CD4-positive, alpha-beta T cell (primary cell): ENCODE measurements at regions not wholly inside any gene's neighbourhood (a gene's known extent, or its start where the extent isn't known, plus 50 kb on each side); places are given as distances from the start of the nearest gene placed in this dataset.

Experiments
- ATAC-seq: fragments of 200-7000 bp; cut with Tn5 transposase; one replicate; pipeline ENCODE4 v1.10.0; 2022; ENCODE audit warnings: mild to moderate bottlenecking; ENCODE audit not compliant: poor library complexity
- CTCF ChIA-PET: fragments of 350-600 bp; sonication (Branson Sonifier 250); formaldehyde crosslinking; loops from one replicate; lab custom pipeline; 2021; ENCODE audit warnings: antibody characterized with exemption, inconsistent platforms; lab: Charles Lee
- POLR2A ChIA-PET: fragments of 350-600 bp; sonication (Branson Sonifier 250); formaldehyde crosslinking; loops from one replicate; lab custom pipeline; 2021; ENCODE audit warnings: antibody characterized with exemption, inconsistent platforms; lab: Charles Lee
- DNase-seq, 14 experiments: peaks; one replicate each; pipeline ENCODE4 v3.0.0-alpha.2; 2013 to 2020; ENCODE audit warnings: mixed read lengths in 2 of 14
- H3K27ac ChIP-seq, 2 donors: one replicate each; pipeline versions ENCODE4 v1.5.1 to v1.7.0; 2013; ENCODE audit warnings: low read length in 2 of 2, low read depth in 1 of 2, mild to moderate bottlenecking in 1 of 2
- H3K27me3 ChIP-seq, 2 experiments: 1 replicate in 1 of 2; 2 replicates in 1 of 2; pipeline versions ENCODE4 v1.6.1 to v1.7.0; 2013; ENCODE audit warnings: low read length in 2 of 2, control low read depth in 1 of 2, mild to moderate bottlenecking in 1 of 2, moderate library complexity in 1 of 2; ENCODE audit not compliant: insufficient read depth in 2 of 2, control insufficient read depth in 1 of 2
- H3K36me3 ChIP-seq: one replicate; pipeline ENCODE4 v1.6.1; 2013; ENCODE audit warnings: low read length, control low read depth; ENCODE audit not compliant: insufficient read depth
- H3K4me1 ChIP-seq: one replicate; pipeline ENCODE4 v1.6.1; 2013; ENCODE audit warnings: low read length, control low read depth; ENCODE audit not compliant: insufficient read depth
- H3K4me3 ChIP-seq: one replicate; pipeline ENCODE4 v1.5.1; 2013; ENCODE audit warnings: mild to moderate bottlenecking, low read length, moderate library complexity
- H3K9me3 ChIP-seq, 2 experiments: 1 replicate in 1 of 2; 2 replicates in 1 of 2; pipeline versions ENCODE4 v1.6.1 to v1.7.0; 2013; ENCODE audit warnings: low read length in 2 of 2, mild to moderate bottlenecking in 2 of 2, control low read depth in 1 of 2, moderate library complexity in 1 of 2; ENCODE audit not compliant: control insufficient read depth in 1 of 2, insufficient read depth in 1 of 2
- H3K27ac Mint-ChIP-seq: one replicate; pipeline ENCODE4 v1.8.0; 2020; ENCODE audit warnings: mixed read lengths
- H3K27me3 Mint-ChIP-seq: one replicate; pipeline ENCODE4 v1.8.0; 2021; ENCODE audit warnings: mixed read lengths
- H3K36me3 Mint-ChIP-seq: one replicate; pipeline ENCODE4 v1.8.0; 2021; ENCODE audit warnings: low read depth, mixed read lengths
- H3K4me1 Mint-ChIP-seq: one replicate; pipeline ENCODE4 v1.8.0; 2021; ENCODE audit warnings: low read depth, mixed read lengths
- H3K4me3 Mint-ChIP-seq: one replicate; pipeline ENCODE4 v1.8.0; 2020; ENCODE audit warnings: mild to moderate bottlenecking, mixed read lengths
- H3K9me3 Mint-ChIP-seq: one replicate; pipeline ENCODE4 v1.8.0; 2020; ENCODE audit warnings: mixed read lengths
- intact Hi-C, 2 experiments: fragments of 100-400 bp; cut with DNase I in 1 of 2; cut with micrococcal nuclease in 1 of 2; formaldehyde crosslinking; loops; one replicate each; pipeline versions ENCODE4 v1.15.1 to v1.9.0; 2023 to 2025; cut with DNase I, micrococcal nuclease
- TF ChIP-seq, protein P1 (sequence below): fragments of 200-600 bp; IDR thresholded peaks from one replicate; pipeline ENCODE4 v1.8.0; 2022; ENCODE audit warnings: antibody characterized with exemption, mild to moderate bottlenecking

DNA sequence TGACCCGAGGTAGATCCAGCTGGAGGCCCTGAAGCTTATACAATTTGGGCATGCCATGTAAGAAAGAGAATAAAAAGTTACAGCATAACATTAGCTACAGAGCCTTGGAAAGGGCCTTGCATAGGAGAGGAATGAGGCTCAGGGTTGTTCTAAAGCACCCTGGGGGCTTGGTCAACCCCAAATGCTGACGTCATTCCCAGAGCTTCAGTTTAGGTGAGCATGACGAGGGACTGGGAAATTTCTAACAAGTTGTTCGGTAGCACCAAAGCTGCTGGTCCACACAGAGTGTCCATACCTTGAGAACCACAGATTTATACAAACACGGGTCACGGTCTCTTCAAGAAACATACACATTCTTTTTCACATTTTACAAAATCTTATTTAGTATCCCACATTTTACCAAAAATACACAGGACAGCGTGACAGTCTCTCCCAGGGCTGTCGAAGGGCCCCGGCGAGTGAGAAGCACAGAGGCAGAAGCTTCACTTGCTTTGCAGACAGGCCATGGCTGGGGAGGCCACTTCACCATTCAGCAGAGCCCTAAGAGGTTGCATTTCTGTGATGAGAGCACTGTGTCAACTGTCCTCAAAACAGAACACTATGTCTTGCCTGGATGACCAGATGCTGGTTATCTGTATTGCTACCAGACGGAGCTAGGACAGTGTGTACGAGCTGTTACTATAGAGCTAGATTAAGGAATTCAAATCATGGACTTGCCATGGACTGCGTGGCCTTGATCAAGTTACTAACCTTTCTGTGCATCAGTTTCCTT is 68.2 kb upstream of the ARRDC4 start:
- Histone ChIP-seq H3K9me3 (peaks cover 0 to 7% of the 10 kb centered on the region in 2 experiments), H3K4me1 (no peaks in the 10 kb centered on the region), H3K27me3 (no peaks in the 10 kb centered on the region), H3K36me3 (no peaks in the 10 kb centered on the region), H3K27ac (no peak overlapping the region), H3K4me3 (no peak overlapping the region)
- TF ChIP-seq, protein P1, sequence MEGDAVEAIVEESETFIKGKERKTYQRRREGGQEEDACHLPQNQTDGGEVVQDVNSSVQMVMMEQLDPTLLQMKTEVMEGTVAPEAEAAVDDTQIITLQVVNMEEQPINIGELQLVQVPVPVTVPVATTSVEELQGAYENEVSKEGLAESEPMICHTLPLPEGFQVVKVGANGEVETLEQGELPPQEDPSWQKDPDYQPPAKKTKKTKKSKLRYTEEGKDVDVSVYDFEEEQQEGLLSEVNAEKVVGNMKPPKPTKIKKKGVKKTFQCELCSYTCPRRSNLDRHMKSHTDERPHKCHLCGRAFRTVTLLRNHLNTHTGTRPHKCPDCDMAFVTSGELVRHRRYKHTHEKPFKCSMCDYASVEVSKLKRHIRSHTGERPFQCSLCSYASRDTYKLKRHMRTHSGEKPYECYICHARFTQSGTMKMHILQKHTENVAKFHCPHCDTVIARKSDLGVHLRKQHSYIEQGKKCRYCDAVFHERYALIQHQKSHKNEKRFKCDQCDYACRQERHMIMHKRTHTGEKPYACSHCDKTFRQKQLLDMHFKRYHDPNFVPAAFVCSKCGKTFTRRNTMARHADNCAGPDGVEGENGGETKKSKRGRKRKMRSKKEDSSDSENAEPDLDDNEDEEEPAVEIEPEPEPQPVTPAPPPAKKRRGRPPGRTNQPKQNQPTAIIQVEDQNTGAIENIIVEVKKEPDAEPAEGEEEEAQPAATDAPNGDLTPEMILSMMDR: no peak
- Mint-ChIP-seq H3K36me3 (no peaks in the 10 kb centered on the region), H3K27me3 (peaks cover 5% of the 10 kb centered on the region), H3K4me1 (no peaks in the 10 kb centered on the region), H3K9me3 (no peaks in the 10 kb centered on the region), H3K4me3 (no peak overlapping the region), H3K27ac (no peak overlapping the region)
- CTCF ChIA-PET: no interaction called here
- POLR2A ChIA-PET: no interaction called here
- intact Hi-C loops: no loop called here
- ATAC-seq (no peak), DNase-seq (no peak)

DNA sequence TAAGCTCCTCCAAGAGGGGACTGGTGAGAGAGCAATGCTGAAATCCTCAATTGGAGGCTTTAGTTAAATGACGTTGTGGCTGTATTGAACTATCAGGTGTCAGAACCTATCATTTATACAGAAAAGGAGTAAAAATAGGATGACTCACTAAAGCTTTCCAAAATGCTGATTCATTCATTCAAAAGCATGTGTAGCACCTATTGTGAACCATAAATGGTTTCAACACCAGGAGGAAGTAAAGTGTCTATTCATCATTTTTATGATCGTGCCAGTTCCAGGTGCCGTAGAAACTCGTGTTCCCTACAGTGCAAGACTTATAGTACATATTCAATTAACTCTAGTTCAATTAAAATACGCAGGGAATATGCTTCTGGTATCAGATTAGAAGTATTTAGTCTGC is 66.5 kb upstream of the ARRDC4 start:
- Histone ChIP-seq H3K4me1 (no peaks in the 10 kb centered on the region), H3K27ac (no peak overlapping the region), H3K27me3 (no peaks in the 10 kb centered on the region), H3K36me3 (no peaks in the 10 kb centered on the region), H3K4me3 (no peak overlapping the region), H3K9me3 (peaks cover 0 to 9% of the 10 kb centered on the region in 2 experiments)
- TF ChIP-seq, protein P1: no peak
- intact Hi-C loops: no loop called here
- Mint-ChIP-seq H3K27me3 (no peaks in the 10 kb centered on the region), H3K9me3 (no peaks in the 10 kb centered on the region), H3K4me3 (no peak overlapping the region), H3K27ac (no peak overlapping the region), H3K36me3 (no peaks in the 10 kb centered on the region), H3K4me1 (no peaks in the 10 kb centered on the region)
- DNase-seq (no peak), ATAC-seq (no peak)
- ChIA-PET CTCF (no interaction called here), POLR2A (no interaction called here)

DNA sequence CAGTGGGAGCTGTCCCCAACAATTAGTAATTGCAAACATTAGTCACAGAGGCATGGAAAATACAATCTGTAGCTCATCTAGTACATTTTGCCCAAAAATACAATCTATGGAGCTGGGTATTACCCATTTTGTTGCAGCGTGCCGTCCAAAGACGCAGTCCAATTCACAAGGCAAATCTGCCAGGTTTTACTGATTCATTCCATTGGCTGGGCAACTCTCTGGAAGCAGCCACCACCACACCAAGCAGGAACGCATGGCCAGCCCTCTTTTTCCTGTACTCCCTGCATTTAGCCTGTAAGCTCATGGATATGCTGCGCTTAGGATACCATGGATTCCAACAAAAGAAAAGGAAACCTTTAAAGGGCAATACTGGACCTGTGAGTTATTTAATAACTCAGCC is 60.5 kb upstream of the ARRDC4 start:
- H3K4me3 Mint-ChIP-seq: no peak overlapping the region
- Histone ChIP-seq H3K36me3 (no peaks in the 10 kb centered on the region), H3K4me3 (no peak overlapping the region), H3K4me1 (no peaks in the 10 kb centered on the region), H3K27me3 (peaks cover 4 to 5% of the 10 kb centered on the region in 2 experiments), H3K9me3 (peaks cover 0 to 13% of the 10 kb centered on the region in 2 experiments), H3K27ac (no peak overlapping the region)
- no peaks in the 10 kb centered on the region for H3K9me3 Mint-ChIP-seq
- H3K4me1 Mint-ChIP-seq: no peaks in the 10 kb centered on the region
- no peaks in the 10 kb centered on the region for H3K36me3 Mint-ChIP-seq
- TF ChIP-seq, protein P1: no peak
- CTCF ChIA-PET: no interaction called here
- H3K27ac Mint-ChIP-seq: no peak overlapping the region
- H3K27me3 Mint-ChIP-seq: peaks cover 36% of the 10 kb centered on the region
- no peak for DNase-seq
- ATAC-seq: no peak
- POLR2A ChIA-PET: interaction anchor here (1.1 kb wide), 1 partner anchor 187 kb away, joined by 3 read pairs; no protein-coding TSS in a partner anchor
- intact Hi-C loops: loop anchor here in 1 of 2 experiments (10.0 kb wide), 1 partner anchor 395 kb away; no protein-coding TSS in a partner anchor
